ENCODE measurements at regions not wholly inside any gene's neighbourhood (a gene's known extent, or its start where the extent isn't known, plus 50 kb on each side); places are given as distances from the start of the nearest gene placed in this dataset.
"Not testable (repeated sequence)": the region's sequence is repeated elsewhere in the genome, so short reads cannot be mapped to it uniquely, and the experiment has no call there.

- DNase-seq, result no peak
Measured at GRCh38 chr3:164458986-164459385, 619.3 kb downstream of the SI start.

GRCh38 chr3:164453714-164454113 lies 624.6 kb downstream of the SI start:
- no peak for DNase-seq

GRCh38 chr3:164452707-164453106 lies 625.6 kb downstream of the SI start:
- DNase-seq, result no peak

- no peak for DNase-seq
Measured at GRCh38 chr3:164451072-164451910, 627.0 kb downstream of the SI start.

- no peak for DNase-seq
Measured at GRCh38 chr3:164450276-164450905, 627.9 kb downstream of the SI start.

GRCh38 chr3:164419220-164419619 lies 659.1 kb downstream of the SI start:
- no peak for DNase-seq

- no peak for DNase-seq
Measured at GRCh38 chr3:164418414-164418813, 659.9 kb downstream of the SI start.

- DNase-seq, result no peak
Measured at GRCh38 chr3:164417955-164418354, 660.3 kb downstream of the SI start.

GRCh38 chr3:164416491-164417222 lies 661.6 kb downstream of the SI start:
- DNase-seq, result no peak

- DNase-seq, result no peak
Measured at GRCh38 chr3:164408326-164408725, 670.0 kb downstream of the SI start.

- DNase-seq, result no peak
Measured at GRCh38 chr3:164407111-164407510, 671.2 kb downstream of the SI start.

GRCh38 chr3:164406281-164406680 lies 672.0 kb downstream of the SI start:
- no peak for DNase-seq

- no peak for DNase-seq
Measured at GRCh38 chr3:164401923-164402322, 676.4 kb downstream of the SI start.

GRCh38 chr3:164401440-164401839 lies 676.9 kb downstream of the SI start:
- not testable (repeated sequence) for DNase-seq

GRCh38 chr3:164397462-164397861 lies 680.8 kb downstream of the SI start:
- DNase-seq, result no peak

GRCh38 chr3:164393171-164393570 lies 685.1 kb downstream of the SI start:
- no peak for DNase-seq

GRCh38 chr3:164390046-164390445 lies 688.2 kb downstream of the SI start:
- peak; percentile 1 for DNase-seq

- DNase-seq, result no peak
Measured at GRCh38 chr3:164387236-164387635, 691.1 kb downstream of the SI start.

GRCh38 chr3:164380156-164380555 lies 698.1 kb downstream of the SI start:
- no peak for DNase-seq

GRCh38 chr3:164377466-164377865 lies 700.8 kb downstream of the SI start:
- no peak for DNase-seq

GRCh38 chr3:164375995-164376394 lies 702.3 kb downstream of the SI start:
- no peak for DNase-seq

- DNase-seq, result no peak
Measured at GRCh38 chr3:164375538-164375937, 702.8 kb downstream of the SI start.

- no peak for DNase-seq
Measured at GRCh38 chr3:164371681-164372080, 706.6 kb downstream of the SI start.

GRCh38 chr3:164370970-164371369 lies 707.3 kb downstream of the SI start:
- no peak for DNase-seq

Data from hematopoietic multipotent progenitor cell treated with erythropoietin and hydrocortisone succinate and interleukin-3 and kit ligand, for 6 days (in vitro differentiated cells).